Thyroid gland (tissue), 4 donors: ENCODE measurements at regions not wholly inside any gene's neighbourhood (a gene's known extent, or its start where the extent isn't known, plus 50 kb on each side); places are given as distances from the start of the nearest gene placed in this dataset.

Experiments used
- CTCF ChIP-seq, 6 experiments: fragments of 200-600 bp in 3 of 6; fragments of 450-650 bp in 3 of 6; sonication (generic) in 3 of 6; IDR thresholded peaks; one replicate each; pipeline ENCODE4 v1.5.1; 2016 to 2019; ENCODE audit warnings: antibody characterized with exemption in 6 of 6, mild to moderate bottlenecking in 2 of 6, inconsistent platforms in 1 of 6, moderate library complexity in 1 of 6
- POLR2A ChIP-seq, 2 donors: fragments of 450-650 bp; IDR thresholded peaks; one replicate each; pipeline ENCODE4 v1.6.1; 2017; ENCODE audit warnings: antibody characterized with exemption in 2 of 2, mild to moderate bottlenecking in 2 of 2, moderate library complexity in 1 of 2

- no peak for TF ChIP-seq POLR2A (IDR thresholded peaks at IDR 0.05)
- TF ChIP-seq CTCF (IDR thresholded peaks at IDR 0.05): no peak
These were observed 736.9 kb upstream of the PRMT6 start for GRCh38 chr1:106319612-106320011.
